HEK293 (cell line): ENCODE measurements at regions not wholly inside any gene's neighbourhood (a gene's known extent, or its start where the extent isn't known, plus 50 kb on each side); places are given as distances from the start of the nearest gene placed in this dataset.

Experiments used
- KLF10 ChIP-seq: fragments of 450-650 bp; IDR thresholded peaks from 2 replicates; pipeline ENCODE4 v1.5.1; 2018; ENCODE audit warnings: missing biosample characterization, mild to moderate bottlenecking, missing genetic modification characterization
- SP2 ChIP-seq: fragments of 450-650 bp; formaldehyde crosslinking; IDR thresholded peaks from 2 replicates; pipeline ENCODE4 v1.5.1; 2016; ENCODE audit warnings: missing biosample characterization, missing genetic modification characterization
- ZNF175 ChIP-seq: fragments of 450-650 bp; formaldehyde crosslinking; IDR thresholded peaks from 2 replicates; pipeline ENCODE4 v1.5.1; 2016; ENCODE audit warnings: missing biosample characterization, missing genetic modification characterization
- ZNF24 ChIP-seq: fragments of 450-650 bp; formaldehyde crosslinking; IDR thresholded peaks from 2 replicates; pipeline ENCODE4 v1.5.1; 2016; ENCODE audit warnings: missing biosample characterization, missing genetic modification characterization
- TF ChIP-seq, protein P1 (sequence below): fragments of 450-650 bp; formaldehyde crosslinking; IDR thresholded peaks from 2 replicates; pipeline ENCODE4 v1.5.1; 2016; ENCODE audit warnings: missing biosample characterization, missing genetic modification characterization
- TF ChIP-seq, protein P2 (sequence below): fragments of 450-650 bp; formaldehyde crosslinking; IDR thresholded peaks from 2 replicates; pipeline ENCODE4 v1.5.1; 2016; ENCODE audit warnings: missing biosample characterization, missing genetic modification characterization, low read depth
- TF ChIP-seq, protein P3 (sequence below): fragments of 450-650 bp; formaldehyde crosslinking; IDR thresholded peaks from 2 replicates; pipeline ENCODE4 v1.5.1; 2016; ENCODE audit warnings: missing biosample characterization, missing genetic modification characterization
- TF ChIP-seq, protein P4 (sequence below): fragments of 450-650 bp; formaldehyde crosslinking; conservative IDR thresholded peaks from 2 replicates; pipeline ENCODE4 v1.5.1; 2016; ENCODE audit warnings: low read depth, missing biosample characterization, missing genetic modification characterization
- TF ChIP-seq, protein P5 (sequence below): fragments of 450-650 bp; formaldehyde crosslinking; IDR thresholded peaks from 2 replicates; pipeline ENCODE4 v1.5.1; 2016; ENCODE audit warnings: missing biosample characterization, missing genetic modification characterization, low read depth

DNA sequence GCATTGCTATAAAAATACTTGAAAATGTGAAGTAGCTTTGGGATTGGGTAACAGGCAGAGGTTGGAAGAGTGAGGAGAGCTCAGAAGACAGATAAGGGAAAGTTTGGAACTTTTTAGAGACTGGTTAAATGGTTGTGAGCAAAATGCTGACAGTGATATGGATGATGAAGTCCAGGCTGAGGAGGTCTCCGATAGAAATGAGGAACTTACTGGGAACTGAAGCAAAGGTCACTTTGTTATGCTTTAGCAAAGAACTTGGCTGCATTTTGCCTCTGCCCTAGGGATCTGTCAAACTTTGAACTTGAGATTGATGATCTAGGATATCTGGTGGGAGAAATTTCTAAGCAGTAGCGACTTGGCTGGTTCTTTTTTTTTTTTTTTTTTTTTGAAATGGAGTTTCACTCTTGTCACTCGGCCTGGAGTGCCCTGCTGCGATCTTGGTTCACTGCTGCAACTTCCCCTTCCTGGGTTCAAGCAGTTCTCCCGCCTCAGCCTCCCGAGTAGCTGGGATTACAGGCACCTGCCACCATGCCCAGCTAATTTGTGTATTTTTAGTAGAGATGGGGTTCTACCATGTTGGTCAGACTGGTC lies 998.9 kb downstream of the TLE1 start:
- no peak for TF ChIP-seq KLF10 (tag by site-specific recombination)
- TF ChIP-seq, protein P1, sequence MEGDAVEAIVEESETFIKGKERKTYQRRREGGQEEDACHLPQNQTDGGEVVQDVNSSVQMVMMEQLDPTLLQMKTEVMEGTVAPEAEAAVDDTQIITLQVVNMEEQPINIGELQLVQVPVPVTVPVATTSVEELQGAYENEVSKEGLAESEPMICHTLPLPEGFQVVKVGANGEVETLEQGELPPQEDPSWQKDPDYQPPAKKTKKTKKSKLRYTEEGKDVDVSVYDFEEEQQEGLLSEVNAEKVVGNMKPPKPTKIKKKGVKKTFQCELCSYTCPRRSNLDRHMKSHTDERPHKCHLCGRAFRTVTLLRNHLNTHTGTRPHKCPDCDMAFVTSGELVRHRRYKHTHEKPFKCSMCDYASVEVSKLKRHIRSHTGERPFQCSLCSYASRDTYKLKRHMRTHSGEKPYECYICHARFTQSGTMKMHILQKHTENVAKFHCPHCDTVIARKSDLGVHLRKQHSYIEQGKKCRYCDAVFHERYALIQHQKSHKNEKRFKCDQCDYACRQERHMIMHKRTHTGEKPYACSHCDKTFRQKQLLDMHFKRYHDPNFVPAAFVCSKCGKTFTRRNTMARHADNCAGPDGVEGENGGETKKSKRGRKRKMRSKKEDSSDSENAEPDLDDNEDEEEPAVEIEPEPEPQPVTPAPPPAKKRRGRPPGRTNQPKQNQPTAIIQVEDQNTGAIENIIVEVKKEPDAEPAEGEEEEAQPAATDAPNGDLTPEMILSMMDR: no peak
- TF ChIP-seq, protein P2, sequence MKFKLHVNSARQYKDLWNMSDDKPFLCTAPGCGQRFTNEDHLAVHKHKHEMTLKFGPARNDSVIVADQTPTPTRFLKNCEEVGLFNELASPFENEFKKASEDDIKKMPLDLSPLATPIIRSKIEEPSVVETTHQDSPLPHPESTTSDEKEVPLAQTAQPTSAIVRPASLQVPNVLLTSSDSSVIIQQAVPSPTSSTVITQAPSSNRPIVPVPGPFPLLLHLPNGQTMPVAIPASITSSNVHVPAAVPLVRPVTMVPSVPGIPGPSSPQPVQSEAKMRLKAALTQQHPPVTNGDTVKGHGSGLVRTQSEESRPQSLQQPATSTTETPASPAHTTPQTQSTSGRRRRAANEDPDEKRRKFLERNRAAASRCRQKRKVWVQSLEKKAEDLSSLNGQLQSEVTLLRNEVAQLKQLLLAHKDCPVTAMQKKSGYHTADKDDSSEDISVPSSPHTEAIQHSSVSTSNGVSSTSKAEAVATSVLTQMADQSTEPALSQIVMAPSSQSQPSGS (tag by site-specific recombination): no peak
- TF ChIP-seq ZNF175 (tag by site-specific recombination): no peak
- TF ChIP-seq, protein P3, sequence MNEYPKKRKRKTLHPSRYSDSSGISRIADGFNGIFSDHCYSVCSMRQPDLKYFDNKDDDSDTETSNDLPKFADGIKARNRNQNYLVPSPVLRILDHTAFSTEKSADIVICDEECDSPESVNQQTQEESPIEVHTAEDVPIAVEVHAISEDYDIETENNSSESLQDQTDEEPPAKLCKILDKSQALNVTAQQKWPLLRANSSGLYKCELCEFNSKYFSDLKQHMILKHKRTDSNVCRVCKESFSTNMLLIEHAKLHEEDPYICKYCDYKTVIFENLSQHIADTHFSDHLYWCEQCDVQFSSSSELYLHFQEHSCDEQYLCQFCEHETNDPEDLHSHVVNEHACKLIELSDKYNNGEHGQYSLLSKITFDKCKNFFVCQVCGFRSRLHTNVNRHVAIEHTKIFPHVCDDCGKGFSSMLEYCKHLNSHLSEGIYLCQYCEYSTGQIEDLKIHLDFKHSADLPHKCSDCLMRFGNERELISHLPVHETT (tag by site-specific recombination): no peak
- TF ChIP-seq, protein P4, sequence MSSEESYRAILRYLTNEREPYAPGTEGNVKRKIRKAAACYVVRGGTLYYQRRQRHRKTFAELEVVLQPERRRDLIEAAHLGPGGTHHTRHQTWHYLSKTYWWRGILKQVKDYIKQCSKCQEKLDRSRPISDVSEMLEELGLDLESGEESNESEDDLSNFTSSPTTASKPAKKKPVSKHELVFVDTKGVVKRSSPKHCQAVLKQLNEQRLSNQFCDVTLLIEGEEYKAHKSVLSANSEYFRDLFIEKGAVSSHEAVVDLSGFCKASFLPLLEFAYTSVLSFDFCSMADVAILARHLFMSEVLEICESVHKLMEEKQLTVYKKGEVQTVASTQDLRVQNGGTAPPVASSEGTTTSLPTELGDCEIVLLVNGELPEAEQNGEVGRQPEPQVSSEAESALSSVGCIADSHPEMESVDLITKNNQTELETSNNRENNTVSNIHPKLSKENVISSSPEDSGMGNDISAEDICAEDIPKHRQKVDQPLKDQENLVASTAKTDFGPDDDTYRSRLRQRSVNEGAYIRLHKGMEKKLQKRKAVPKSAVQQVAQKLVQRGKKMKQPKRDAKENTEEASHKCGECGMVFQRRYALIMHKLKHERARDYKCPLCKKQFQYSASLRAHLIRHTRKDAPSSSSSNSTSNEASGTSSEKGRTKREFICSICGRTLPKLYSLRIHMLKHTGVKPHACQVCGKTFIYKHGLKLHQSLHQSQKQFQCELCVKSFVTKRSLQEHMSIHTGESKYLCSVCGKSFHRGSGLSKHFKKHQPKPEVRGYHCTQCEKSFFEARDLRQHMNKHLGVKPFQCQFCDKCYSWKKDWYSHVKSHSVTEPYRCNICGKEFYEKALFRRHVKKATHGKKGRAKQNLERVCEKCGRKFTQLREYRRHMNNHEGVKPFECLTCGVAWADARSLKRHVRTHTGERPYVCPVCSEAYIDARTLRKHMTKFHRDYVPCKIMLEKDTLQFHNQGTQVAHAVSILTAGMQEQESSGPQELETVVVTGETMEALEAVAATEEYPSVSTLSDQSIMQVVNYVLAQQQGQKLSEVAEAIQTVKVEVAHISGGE (tag by site-specific recombination): no peak
- no peak for TF ChIP-seq ZNF24 (tag by site-specific recombination)
- TF ChIP-seq, protein P5, sequence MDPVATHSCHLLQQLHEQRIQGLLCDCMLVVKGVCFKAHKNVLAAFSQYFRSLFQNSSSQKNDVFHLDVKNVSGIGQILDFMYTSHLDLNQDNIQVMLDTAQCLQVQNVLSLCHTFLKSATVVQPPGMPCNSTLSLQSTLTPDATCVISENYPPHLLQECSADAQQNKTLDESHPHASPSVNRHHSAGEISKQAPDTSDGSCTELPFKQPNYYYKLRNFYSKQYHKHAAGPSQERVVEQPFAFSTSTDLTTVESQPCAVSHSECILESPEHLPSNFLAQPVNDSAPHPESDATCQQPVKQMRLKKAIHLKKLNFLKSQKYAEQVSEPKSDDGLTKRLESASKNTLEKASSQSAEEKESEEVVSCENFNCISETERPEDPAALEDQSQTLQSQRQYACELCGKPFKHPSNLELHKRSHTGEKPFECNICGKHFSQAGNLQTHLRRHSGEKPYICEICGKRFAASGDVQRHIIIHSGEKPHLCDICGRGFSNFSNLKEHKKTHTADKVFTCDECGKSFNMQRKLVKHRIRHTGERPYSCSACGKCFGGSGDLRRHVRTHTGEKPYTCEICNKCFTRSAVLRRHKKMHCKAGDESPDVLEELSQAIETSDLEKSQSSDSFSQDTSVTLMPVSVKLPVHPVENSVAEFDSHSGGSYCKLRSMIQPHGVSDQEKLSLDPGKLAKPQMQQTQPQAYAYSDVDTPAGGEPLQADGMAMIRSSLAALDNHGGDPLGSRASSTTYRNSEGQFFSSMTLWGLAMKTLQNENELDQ (tag by site-specific recombination): no peak
- no peak for TF ChIP-seq SP2
